IMR-90 (cell line): ENCODE measurements at regions not wholly inside any gene's neighbourhood (a gene's known extent, or its start where the extent isn't known, plus 50 kb on each side); places are given as distances from the start of the nearest gene placed in this dataset.

Experiments used
- ATAC-seq: fragments of 200-7000 bp; cut with Tn5 transposase; 2 replicates; pipeline ENCODE4 v1.9.1; 2020; ENCODE audit warnings: low read depth, mild to moderate bottlenecking, moderate library complexity
- BruUV-seq: library from RNA; stranded (reverse); fragments of 400-500 nt; replicated peaks from 2 replicates; lab custom pipeline; 2021; lab: Mats Ljungman, UMichigan
- CTCF ChIA-PET: fragments of 300-600 bp; formaldehyde crosslinking; extraction: SDS; loops from one replicate; lab custom pipeline; 2021; ENCODE audit warnings: antibody characterized with exemption; lab: Yijun Ruan, JAX
- POLR2A ChIA-PET: fragments of 300-600 bp; sonication (Branson Sonifier 250); formaldehyde crosslinking; loops from one replicate; lab custom pipeline; 2022; ENCODE audit warnings: antibody characterized with exemption; ENCODE audit not compliant: unreplicated experiment; lab: Charles Lee
- DNase-seq: peaks from one replicate; pipeline ENCODE4 v3.0.0; 2013
- H2AFZ ChIP-seq: replicated peaks from 2 replicates; pipeline ENCODE3; 2013; ENCODE audit warnings: low read length, mild to moderate bottlenecking; ENCODE audit not compliant: poor library complexity
- H2AK5ac ChIP-seq: 2 replicates; pipeline ENCODE4 v1.6.1; 2013; ENCODE audit warnings: low read depth, low read length, inconsistent platforms
- H2AK9ac ChIP-seq: replicated peaks from 2 replicates; pipeline ENCODE3; 2013; ENCODE audit warnings: mild to moderate bottlenecking, low read depth, low read length, moderate library complexity; ENCODE audit not compliant: poor library complexity
- H2BK120ac ChIP-seq: 2 replicates; pipeline ENCODE4 v1.6.1; 2013; ENCODE audit warnings: low read depth, low read length, inconsistent platforms
- H2BK15ac ChIP-seq: 3 replicates; pipeline ENCODE4 v1.6.1; 2013; ENCODE audit warnings: low read depth, low read length, inconsistent platforms
- H2BK20ac ChIP-seq: 2 replicates; pipeline ENCODE4 v1.6.1; 2013; ENCODE audit warnings: low read depth, mild to moderate bottlenecking, inconsistent platforms, low read length, moderate library complexity
- H2BK5ac ChIP-seq: 2 replicates; pipeline ENCODE4 v1.6.1; 2013; ENCODE audit warnings: mild to moderate bottlenecking, low read depth, low read length, inconsistent platforms; ENCODE audit not compliant: poor library complexity, severe bottlenecking
- H3K14ac ChIP-seq: replicated peaks from 2 replicates; pipeline ENCODE4 v1.6.1; 2013; ENCODE audit warnings: low read depth, low read length, inconsistent platforms
- H3K18ac ChIP-seq: 2 replicates; pipeline ENCODE4 v1.6.1; 2013; ENCODE audit warnings: low read depth, low read length, control low read depth
- H3K23ac ChIP-seq: 2 replicates; pipeline ENCODE4 v1.6.1; 2013; ENCODE audit warnings: low read depth, low read length, inconsistent platforms
- H3K27ac ChIP-seq: 2 replicates; pipeline ENCODE4 v1.5.1; 2013; ENCODE audit warnings: mild to moderate bottlenecking, control low read depth, low read length; ENCODE audit not compliant: insufficient read depth
- H3K27me3 ChIP-seq: 2 replicates; pipeline ENCODE4 v1.6.1; 2013; ENCODE audit warnings: low read length; ENCODE audit not compliant: control insufficient read depth, insufficient read depth
- H3K36me3 ChIP-seq: 2 replicates; pipeline ENCODE4 v1.6.1; 2013; ENCODE audit warnings: low read length, mixed read lengths; ENCODE audit not compliant: control insufficient read depth, insufficient read depth
- H3K4ac ChIP-seq: 2 replicates; pipeline ENCODE4 v1.6.1; 2013; ENCODE audit warnings: low read depth, low read length, inconsistent platforms
- H3K4me1 ChIP-seq: 2 replicates; pipeline ENCODE4 v1.6.1; 2013; ENCODE audit warnings: low read length, mixed read lengths; ENCODE audit not compliant: control insufficient read depth, insufficient read depth
- H3K4me2 ChIP-seq: 2 replicates; pipeline ENCODE4 v1.6.1; 2013; ENCODE audit warnings: low read depth, mild to moderate bottlenecking, control low read depth, low read length, moderate library complexity
- H3K4me3 ChIP-seq: 2 replicates; pipeline ENCODE4 v1.5.1; 2013; ENCODE audit warnings: low read depth, mild to moderate bottlenecking, control low read depth, low read length, moderate library complexity; ENCODE audit not compliant: insufficient read depth
- H3K56ac ChIP-seq: 2 replicates; pipeline ENCODE4 v1.6.1; 2013; ENCODE audit warnings: low read length, inconsistent platforms; ENCODE audit not compliant: insufficient read depth; ENCODE audit errors: extremely low read depth
- H3K79me1 ChIP-seq, 2 experiments: 2 replicates each; pipeline ENCODE4 v1.6.1; 2013; ENCODE audit warnings: low read length in 2 of 2, inconsistent platforms in 1 of 2, low read depth in 1 of 2
- H3K9ac ChIP-seq: 2 replicates; pipeline ENCODE4 v1.6.1; 2013; ENCODE audit warnings: low read depth, low read length, control low read depth
- H3K9me1 ChIP-seq: 2 replicates; pipeline ENCODE4 v1.6.1; 2013; ENCODE audit warnings: low read length, inconsistent platforms; ENCODE audit not compliant: insufficient read depth
- H3K9me3 ChIP-seq: 2 replicates; pipeline ENCODE4 v1.6.1; 2013; ENCODE audit warnings: low read length; ENCODE audit not compliant: control insufficient read depth, insufficient read depth
- H4K20me1 ChIP-seq: 2 replicates; pipeline ENCODE4 v1.6.1; 2013; ENCODE audit warnings: low read length, inconsistent platforms; ENCODE audit not compliant: insufficient read depth
- H4K5ac ChIP-seq: 2 replicates; pipeline ENCODE4 v1.6.1; 2013; ENCODE audit warnings: mild to moderate bottlenecking, low read depth, low read length, control low read depth
- H4K8ac ChIP-seq, 2 experiments: 2 replicates each; pipeline ENCODE4 v1.6.1; 2013; ENCODE audit warnings: low read depth in 2 of 2, low read length in 2 of 2, control low read depth in 1 of 2, inconsistent platforms in 1 of 2
- H4K91ac ChIP-seq: 2 replicates; pipeline ENCODE4 v1.6.1; 2013; ENCODE audit warnings: low read depth, low read length, inconsistent platforms; ENCODE audit not compliant: insufficient read depth
- CEBPB ChIP-seq: IDR thresholded peaks from 2 replicates; pipeline ENCODE4 v1.6.1; 2012; ENCODE audit warnings: low read depth, low read length, improper control_type of control experiment
- MAZ ChIP-seq: IDR thresholded peaks from 2 replicates; pipeline ENCODE4 v1.6.1; 2012; ENCODE audit warnings: low read depth, mild to moderate bottlenecking, low read length, improper control_type of control experiment, moderate library complexity, borderline replicate concordance
- RAD21 ChIP-seq: IDR thresholded peaks from 2 replicates; pipeline ENCODE4 v1.6.1; 2012; ENCODE audit warnings: low read length, improper control_type of control experiment
- RFX5 ChIP-seq: IDR thresholded peaks from 2 replicates; pipeline ENCODE4 v1.8.0; 2012; ENCODE audit warnings: low read depth, mild to moderate bottlenecking, low read length, moderate library complexity
- WGBS, 2 experiments: methylation state at CpG; one replicate each; pipeline versions ENCODE4 v1.1.5 to v1.1.7; 2013; ENCODE audit warnings: missing lambda C conversion rate in 2 of 2; ENCODE audit not compliant: insufficient read length in 1 of 2; ENCODE audit errors: extremely low coverage in 2 of 2; 5-methylcytosine and 5-hydroxymethylcytosine counted together
- dilution Hi-C: fragments of 300-500 bp; cut with HindIII; formaldehyde crosslinking; loops from one replicate; pipeline ENCODE4 v1.14.3; 2018; ENCODE audit warnings: low sequenced_read_pairs; ENCODE audit not compliant: unreplicated experiment
- in situ Hi-C: fragments of 300-500 bp; cut with MboI; formaldehyde crosslinking; loops from 3 replicates; pipeline ENCODE4 v1.14.3; 2019; ENCODE audit warnings: low sequenced_read_pairs, inconsistent platforms, mixed read lengths
- intact Hi-C: fragments of 100-400 bp; cut with micrococcal nuclease; formaldehyde crosslinking; loops from 2 replicates; pipeline ENCODE4 v1.10.0; 2022
- TF ChIP-seq, protein P1 (sequence below): conservative IDR thresholded peaks from 2 replicates; pipeline ENCODE4 v1.5.1; 2012; ENCODE audit warnings: mild to moderate bottlenecking, low read depth, low read length, improper control_type of control experiment

GRCh38 chr4:53676402-53676871 lies 85.2 kb upstream of the LNX1 start:
- no peaks in the 10 kb centered on the region for H4K20me1 ChIP-seq
- H3K9me3 ChIP-seq = peaks cover 3% of the 10 kb centered on the region
- no peaks in the 10 kb centered on the region for H3K79me1 ChIP-seq
- H3K36me3 ChIP-seq = no peaks in the 10 kb centered on the region
- DNase-seq (peak; percentile 74), ATAC-seq (peak; percentile 54; the same call in 1 of the 2 replicates)
- peak overlapping the region; percentile 72; the same call in 1 of the 2 replicates for H4K5ac ChIP-seq
- intact Hi-C loops = no loop called here
- peak overlapping the region; percentile 80; the same call in 1 of the 2 replicates for H2BK20ac ChIP-seq
- H2BK15ac ChIP-seq = peak overlapping the region; percentile 62; the same call in 2 of the 3 replicates
- peaks cover 5% of the 10 kb centered on the region; the same call in 1 of the 2 replicates for H3K4me1 ChIP-seq
- H4K8ac ChIP-seq = peak overlapping the region; percentile 43 to 65; a peak in 2 of 4 replicates
- H3K27ac ChIP-seq = no peak overlapping the region
- in situ Hi-C loops = no loop called here
- H2AFZ ChIP-seq = no peak overlapping the region
- TF ChIP-seq RAD21 (no peak), MAZ (no peak), RFX5 (no peak), CEBPB (peak; percentile 93)
- TF ChIP-seq, protein P1, sequence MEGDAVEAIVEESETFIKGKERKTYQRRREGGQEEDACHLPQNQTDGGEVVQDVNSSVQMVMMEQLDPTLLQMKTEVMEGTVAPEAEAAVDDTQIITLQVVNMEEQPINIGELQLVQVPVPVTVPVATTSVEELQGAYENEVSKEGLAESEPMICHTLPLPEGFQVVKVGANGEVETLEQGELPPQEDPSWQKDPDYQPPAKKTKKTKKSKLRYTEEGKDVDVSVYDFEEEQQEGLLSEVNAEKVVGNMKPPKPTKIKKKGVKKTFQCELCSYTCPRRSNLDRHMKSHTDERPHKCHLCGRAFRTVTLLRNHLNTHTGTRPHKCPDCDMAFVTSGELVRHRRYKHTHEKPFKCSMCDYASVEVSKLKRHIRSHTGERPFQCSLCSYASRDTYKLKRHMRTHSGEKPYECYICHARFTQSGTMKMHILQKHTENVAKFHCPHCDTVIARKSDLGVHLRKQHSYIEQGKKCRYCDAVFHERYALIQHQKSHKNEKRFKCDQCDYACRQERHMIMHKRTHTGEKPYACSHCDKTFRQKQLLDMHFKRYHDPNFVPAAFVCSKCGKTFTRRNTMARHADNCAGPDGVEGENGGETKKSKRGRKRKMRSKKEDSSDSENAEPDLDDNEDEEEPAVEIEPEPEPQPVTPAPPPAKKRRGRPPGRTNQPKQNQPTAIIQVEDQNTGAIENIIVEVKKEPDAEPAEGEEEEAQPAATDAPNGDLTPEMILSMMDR = no peak
- peak overlapping the region; percentile 38; the same call in 1 of the 2 replicates for H4K91ac ChIP-seq
- POLR2A ChIA-PET = no interaction called here
- no peak overlapping the region for H2AK9ac ChIP-seq
- dilution Hi-C loops = no loop called here
- H3K14ac ChIP-seq = peak overlapping the region; percentile 81; the same call in 1 of the 2 replicates
- WGBS, 2 experiments = no CpG with 5 or more reads among the region's 1 CpG
- no peaks in the 10 kb centered on the region for H3K27me3 ChIP-seq
- CTCF ChIA-PET = no interaction called here
- H2AK5ac ChIP-seq = peak overlapping the region; percentile 68
- H2BK120ac ChIP-seq = peak overlapping the region; percentile 63; the same call in 1 of the 2 replicates
- no peak overlapping the region for H3K23ac ChIP-seq
- BruUV-seq = no TSS peak
- H3K9me1 ChIP-seq = peaks cover 2% of the 10 kb centered on the region; the same call in 1 of the 2 replicates
- H3K4me3 ChIP-seq = no peak overlapping the region
- peak overlapping the region; percentile 56; the same call in 1 of the 2 replicates for H3K4me2 ChIP-seq
- H3K18ac ChIP-seq = peak overlapping the region; percentile 92; the same call in 1 of the 2 replicates
- H3K56ac ChIP-seq = no peak overlapping the region
- no peak overlapping the region for H3K9ac ChIP-seq
- H3K4ac ChIP-seq = peak overlapping the region; percentile 42; the same call in 1 of the 2 replicates
- H2BK5ac ChIP-seq = peak overlapping the region; percentile 91
